Large intestine (tissue), 3 donors: ENCODE measurements at regions not wholly inside any gene's neighbourhood (a gene's known extent, or its start where the extent isn't known, plus 50 kb on each side); places are given as distances from the start of the nearest gene placed in this dataset.

Experiments used
- DNase-seq, 2 donors: peaks; one replicate each; pipeline versions ENCODE4 v3.0.0 to v3.0.0-alpha.2; 2013
- H3K27ac ChIP-seq: one replicate; pipeline ENCODE4 v1.5.1; 2013; ENCODE audit warnings: low read length
- H3K27me3 ChIP-seq: 2 replicates; pipeline ENCODE4 v1.6.1; 2013; ENCODE audit warnings: low read length; ENCODE audit not compliant: control insufficient read depth, insufficient read depth
- H3K36me3 ChIP-seq: 2 replicates; pipeline ENCODE4 v1.6.1; 2013; ENCODE audit warnings: low read length; ENCODE audit not compliant: control insufficient read depth, insufficient read depth
- H3K4me1 ChIP-seq: one replicate; pipeline ENCODE4 v1.6.1; 2013; ENCODE audit warnings: low read length; ENCODE audit not compliant: control insufficient read depth, insufficient read depth
- H3K4me3 ChIP-seq: one replicate; pipeline ENCODE4 v1.5.1; 2013; ENCODE audit warnings: low read length
- H3K9me3 ChIP-seq: one replicate; pipeline ENCODE4 v1.6.1; 2013; ENCODE audit warnings: mild to moderate bottlenecking, low read depth, low read length, moderate library complexity; ENCODE audit not compliant: control insufficient read depth
- whole genome bisulfite sequencing: methylation state at CpG from one replicate; pipeline ENCODE4 v1.1.5; 2013; ENCODE audit warnings: low lambda C conversion rate; ENCODE audit not compliant: insufficient coverage; 5-methylcytosine and 5-hydroxymethylcytosine counted together

DNA sequence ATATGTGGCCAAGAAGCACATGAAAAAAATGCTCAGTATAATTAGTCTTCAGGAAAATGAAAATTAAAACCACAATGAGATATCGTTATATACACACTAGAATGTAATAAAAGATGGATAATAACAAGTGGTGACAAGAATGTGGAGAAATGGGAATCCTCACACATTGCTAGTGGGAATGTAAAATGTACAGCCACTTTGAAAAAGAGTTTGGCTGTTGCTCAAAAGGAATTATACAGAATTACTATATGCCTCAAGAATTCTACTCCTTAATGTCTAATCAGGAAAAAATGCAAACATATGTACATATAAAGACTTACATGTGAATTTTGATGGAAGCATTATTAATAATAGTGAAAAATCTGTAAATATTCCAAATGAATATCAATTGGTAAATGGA, 102.2 kb downstream of the SPCS3 start:
- H3K4me3 ChIP-seq: no peak overlapping the region
- no peak overlapping the region for H3K27ac ChIP-seq
- H3K9me3 ChIP-seq: no peaks in the 10 kb centered on the region
- no peaks in the 10 kb centered on the region for H3K4me1 ChIP-seq
- no peaks in the 10 kb centered on the region for H3K36me3 ChIP-seq
- no peak for DNase-seq
- H3K27me3 ChIP-seq: no peaks in the 10 kb centered on the region
- 73% methylated on average over 1 of the region's 1 CpG for WGBS

DNA sequence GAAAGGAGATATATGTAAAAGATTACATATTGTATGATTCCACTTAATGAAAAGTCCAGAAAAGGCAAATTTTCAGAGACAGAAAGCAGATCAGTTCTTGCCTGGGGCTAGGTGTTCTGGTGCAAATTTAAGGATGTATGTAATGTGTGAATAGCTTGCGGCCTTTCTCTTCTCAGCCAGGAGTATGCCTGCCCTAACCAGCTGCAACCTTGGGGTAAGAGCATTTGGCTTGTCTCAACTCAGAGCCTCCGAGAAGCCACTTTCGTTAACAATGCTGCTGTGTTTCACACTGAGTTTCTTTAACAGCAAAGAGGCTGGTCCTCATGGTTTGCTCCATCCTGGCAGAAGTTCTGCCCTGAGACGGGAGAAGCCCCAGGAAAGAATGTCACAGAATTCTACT, 102.7 kb downstream of the SPCS3 start:
- Histone ChIP-seq H3K27ac (no peak overlapping the region), H3K4me1 (no peaks in the 10 kb centered on the region), H3K27me3 (no peaks in the 10 kb centered on the region), H3K9me3 (no peaks in the 10 kb centered on the region), H3K4me3 (no peak overlapping the region), H3K36me3 (no peaks in the 10 kb centered on the region)
- DNase-seq: no peak
- WGBS: no CpG with 5 or more reads among the region's 4 CpGs

DNA sequence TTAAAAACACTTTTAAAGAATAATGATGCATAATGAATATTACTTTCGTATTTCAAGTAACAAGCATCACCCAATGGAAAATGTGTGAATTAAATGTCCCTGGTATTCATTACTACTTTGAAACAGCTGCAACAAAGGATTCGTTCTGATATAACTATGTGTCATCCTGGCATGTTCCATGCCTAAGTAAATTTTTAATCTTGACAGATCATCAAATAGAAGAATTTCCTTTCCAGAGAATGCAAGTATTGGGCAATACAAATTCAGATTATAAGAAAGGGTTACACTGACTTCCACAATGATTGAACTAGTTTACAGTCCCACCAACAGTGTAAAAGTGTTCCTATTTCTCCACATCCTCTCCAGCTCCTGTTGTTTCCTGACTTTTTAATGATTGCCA, 105.3 kb downstream of the SPCS3 start:
- Histone ChIP-seq H3K27me3 (no peaks in the 10 kb centered on the region), H3K4me1 (no peaks in the 10 kb centered on the region), H3K4me3 (no peak overlapping the region), H3K9me3 (no peaks in the 10 kb centered on the region), H3K27ac (no peak overlapping the region), H3K36me3 (no peaks in the 10 kb centered on the region)
- WGBS: 94% methylated on average over 2 of the region's 2 CpGs
- no peak for DNase-seq

DNA sequence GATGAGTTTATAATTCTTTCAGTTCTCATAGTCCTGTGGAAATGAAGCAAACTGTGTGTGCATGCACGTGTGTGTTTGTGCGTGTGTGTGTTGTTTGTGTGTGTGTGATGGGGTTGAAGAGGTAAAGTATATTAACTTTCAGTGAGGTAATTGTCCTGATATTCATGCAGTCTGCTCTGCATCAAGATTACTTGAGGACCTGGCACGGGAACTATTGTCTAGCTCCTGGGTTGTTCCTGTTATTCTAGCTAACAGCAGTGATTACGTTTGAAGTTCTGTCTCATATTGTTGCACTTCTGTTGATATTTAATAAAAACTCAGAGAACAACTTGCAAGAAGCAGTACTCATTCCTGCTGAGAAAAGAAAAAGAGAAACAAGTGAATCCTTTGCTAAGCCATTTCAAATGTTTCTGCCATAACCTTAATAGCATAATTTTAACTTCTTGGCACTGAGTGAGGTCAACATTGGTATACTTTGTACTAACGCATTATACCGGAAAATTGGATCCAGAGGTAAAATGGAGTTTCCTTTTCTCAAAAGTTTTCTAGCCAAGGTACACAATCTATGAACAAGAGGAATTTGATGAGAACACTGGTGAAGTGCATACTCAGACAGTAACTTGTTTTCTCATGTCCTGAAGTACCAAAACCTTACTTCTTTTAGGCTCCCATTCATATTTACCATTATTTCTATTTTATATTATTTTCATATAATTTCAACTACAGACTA, 113.2 kb downstream of the SPCS3 start:
- no peak for DNase-seq

DNA sequence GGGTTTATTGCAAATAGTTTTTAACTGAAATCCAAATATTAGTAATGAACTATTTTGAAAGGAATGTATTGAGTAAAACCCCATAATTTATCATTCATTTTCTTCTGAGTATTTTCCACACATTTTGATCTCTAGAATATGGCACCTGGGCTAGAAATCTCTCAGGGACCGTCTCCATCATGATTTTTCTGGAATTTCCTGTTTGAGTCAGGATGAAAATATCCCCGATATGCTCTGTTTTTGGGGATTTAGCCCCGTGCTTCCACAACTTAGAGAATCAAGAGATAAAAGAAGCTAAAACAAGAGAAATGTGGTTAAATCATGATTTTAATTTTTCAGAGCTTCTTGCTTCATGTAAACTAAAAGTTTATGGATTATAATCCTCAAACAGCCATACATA, 114.2 kb downstream of the SPCS3 start:
- H3K9me3 ChIP-seq: no peaks in the 10 kb centered on the region
- no peak for DNase-seq
- no peaks in the 10 kb centered on the region for H3K4me1 ChIP-seq
- WGBS: no CpG with 5 or more reads among the region's 3 CpGs
- H3K36me3 ChIP-seq: no peaks in the 10 kb centered on the region
- no peak overlapping the region for H3K4me3 ChIP-seq
- H3K27ac ChIP-seq: no peak overlapping the region
- H3K27me3 ChIP-seq: no peaks in the 10 kb centered on the region

More for the DNA sequence above, 113.2 kb downstream of the SPCS3 start:
- Histone ChIP-seq H3K27ac (no peak overlapping the region), H3K4me3 (no peak overlapping the region), H3K27me3 (no peaks in the 10 kb centered on the region), H3K36me3 (no peaks in the 10 kb centered on the region), H3K9me3 (no peaks in the 10 kb centered on the region), H3K4me1 (no peaks in the 10 kb centered on the region)
- WGBS: 83% methylated on average over 1 of the region's 6 CpGs

DNA sequence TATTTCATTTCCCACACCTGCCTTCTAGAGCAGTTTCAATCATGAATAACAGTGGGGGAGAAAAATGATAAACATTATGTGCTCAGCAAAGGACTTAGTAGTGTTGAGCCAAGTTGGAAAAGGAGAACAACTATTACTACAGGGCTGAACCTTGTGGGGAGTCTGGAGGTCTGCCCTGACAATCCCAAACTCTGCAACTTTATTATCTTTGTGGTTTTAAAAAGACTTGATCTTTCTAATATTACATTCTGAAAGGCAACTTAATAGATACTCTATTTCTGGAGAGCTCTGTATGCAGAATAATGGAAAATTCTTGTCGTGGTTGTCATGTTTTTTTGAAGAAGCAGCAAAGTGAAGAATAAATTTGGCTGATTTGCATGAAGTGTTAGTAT, 116.1 kb downstream of the SPCS3 start:
- DNase-seq: no peak
- WGBS: no CpG with 5 or more reads among the region's 1 CpG
- no peaks in the 10 kb centered on the region for H3K36me3 ChIP-seq
- no peaks in the 10 kb centered on the region for H3K27me3 ChIP-seq
- no peaks in the 10 kb centered on the region for H3K9me3 ChIP-seq
- no peak overlapping the region for H3K27ac ChIP-seq
- H3K4me1 ChIP-seq: no peaks in the 10 kb centered on the region
- H3K4me3 ChIP-seq: no peak overlapping the region

DNA sequence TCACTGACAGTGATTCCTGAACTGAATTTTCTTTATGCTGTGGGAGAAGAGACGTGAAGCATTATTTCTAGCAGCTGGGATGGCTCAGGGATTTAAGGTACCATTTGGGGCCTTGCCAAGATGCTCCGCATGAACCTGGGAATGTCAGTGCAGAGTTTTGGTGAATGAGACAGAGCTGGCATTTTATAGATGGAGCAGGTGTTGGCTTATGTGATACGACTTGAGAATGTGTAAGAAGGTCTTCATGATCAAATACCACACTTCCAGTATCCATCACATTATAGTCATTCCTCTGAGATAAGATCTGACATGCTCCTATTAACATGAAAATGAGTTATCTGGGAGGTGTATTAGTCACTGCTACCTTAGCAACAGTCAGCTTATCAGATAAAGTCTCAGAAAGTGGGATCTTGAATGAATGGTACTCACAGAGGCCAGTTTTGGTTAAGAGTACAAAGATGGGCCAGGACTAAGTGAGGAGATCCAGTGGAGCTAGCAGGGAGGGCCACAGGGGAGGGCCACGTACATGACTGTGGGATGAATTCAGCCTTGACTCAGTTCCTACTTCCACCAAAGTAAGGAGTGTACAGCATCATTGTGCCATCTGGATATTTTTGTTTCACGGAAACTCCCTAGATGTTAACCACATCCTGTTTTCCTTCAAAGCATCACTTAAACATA, 116.7 kb downstream of the SPCS3 start:
- Histone ChIP-seq H3K36me3 (no peaks in the 10 kb centered on the region), H3K4me1 (no peaks in the 10 kb centered on the region), H3K9me3 (no peaks in the 10 kb centered on the region), H3K4me3 (no peak overlapping the region), H3K27ac (no peak overlapping the region), H3K27me3 (no peaks in the 10 kb centered on the region)
- no peak for DNase-seq
- WGBS: no CpG with 5 or more reads among the region's 5 CpGs

DNA sequence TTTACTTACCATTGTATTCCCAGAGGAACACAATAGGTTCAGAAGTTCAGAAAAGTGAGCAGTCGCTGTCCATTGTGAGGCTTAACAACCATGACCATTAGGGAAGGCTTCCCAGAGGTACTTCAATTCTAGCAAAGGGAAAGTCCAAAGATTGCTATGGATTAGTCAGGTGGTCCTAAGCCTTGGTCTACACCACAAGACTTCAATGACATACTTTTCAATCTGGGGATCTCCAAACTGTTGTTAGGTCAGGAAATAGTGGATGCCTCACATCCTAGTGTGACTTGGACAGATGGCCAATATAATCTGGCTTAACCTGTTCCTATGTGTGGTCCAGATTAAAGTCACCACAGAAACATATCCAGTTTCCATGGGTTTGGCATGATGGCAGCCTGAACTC, 118.0 kb downstream of the SPCS3 start:
- no peaks in the 10 kb centered on the region for H3K4me1 ChIP-seq
- H3K9me3 ChIP-seq: no peaks in the 10 kb centered on the region
- no peak overlapping the region for H3K27ac ChIP-seq
- H3K27me3 ChIP-seq: no peaks in the 10 kb centered on the region
- DNase-seq: no peak
- no peaks in the 10 kb centered on the region for H3K36me3 ChIP-seq
- H3K4me3 ChIP-seq: no peak overlapping the region
- no CpG with 5 or more reads among the region's 1 CpG for WGBS

DNA sequence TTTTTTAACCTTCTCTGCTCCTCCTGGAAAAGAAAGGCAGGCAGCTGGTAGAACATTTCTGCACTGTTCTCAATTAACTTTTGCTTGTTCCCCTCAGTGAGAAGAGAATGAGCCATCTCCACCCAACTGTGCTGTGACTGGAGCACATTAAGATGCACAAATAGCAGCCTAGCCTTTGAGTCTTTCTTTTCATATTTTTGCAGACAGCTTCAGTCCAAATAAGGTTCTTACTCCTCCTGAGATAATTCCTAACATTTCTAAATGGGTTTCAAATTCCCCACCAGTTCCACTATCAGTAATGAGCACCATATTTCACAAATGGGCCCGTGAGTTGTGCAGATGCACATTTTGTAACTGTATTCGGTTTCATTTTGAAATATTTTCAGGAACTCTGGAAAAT, 118.6 kb downstream of the SPCS3 start:
- H3K27ac ChIP-seq: no peak overlapping the region
- DNase-seq: no peak
- H3K36me3 ChIP-seq: no peaks in the 10 kb centered on the region
- no peak overlapping the region for H3K4me3 ChIP-seq
- no peaks in the 10 kb centered on the region for H3K27me3 ChIP-seq
- H3K9me3 ChIP-seq: no peaks in the 10 kb centered on the region
- 93% methylated on average over 2 of the region's 2 CpGs for WGBS
- H3K4me1 ChIP-seq: no peaks in the 10 kb centered on the region

DNA sequence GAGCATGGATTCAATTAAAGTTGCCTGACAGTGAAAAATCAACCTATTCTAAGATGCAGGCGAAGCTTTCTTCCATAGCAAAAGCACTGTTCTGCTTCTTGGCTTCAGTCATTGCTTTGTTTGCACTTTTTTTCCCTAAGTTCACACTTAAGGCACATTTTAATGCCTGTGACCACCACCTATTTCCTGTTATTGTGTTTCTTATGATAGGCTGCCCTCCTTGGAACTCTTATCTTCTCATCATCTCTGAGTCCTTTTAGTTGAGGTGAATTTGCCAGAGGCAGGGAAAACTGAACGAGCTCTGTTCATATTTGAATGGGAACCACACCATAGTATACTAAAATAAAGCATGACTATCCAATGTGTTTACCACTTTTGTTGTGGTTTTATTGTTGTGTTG, 119.8 kb downstream of the SPCS3 start:
- DNase-seq: no peak
- Histone ChIP-seq H3K4me3 (no peak overlapping the region), H3K27ac (no peak overlapping the region), H3K4me1 (no peaks in the 10 kb centered on the region), H3K27me3 (no peaks in the 10 kb centered on the region), H3K36me3 (no peaks in the 10 kb centered on the region), H3K9me3 (no peaks in the 10 kb centered on the region)
- 67% methylated on average over 1 of the region's 2 CpGs for WGBS

DNA sequence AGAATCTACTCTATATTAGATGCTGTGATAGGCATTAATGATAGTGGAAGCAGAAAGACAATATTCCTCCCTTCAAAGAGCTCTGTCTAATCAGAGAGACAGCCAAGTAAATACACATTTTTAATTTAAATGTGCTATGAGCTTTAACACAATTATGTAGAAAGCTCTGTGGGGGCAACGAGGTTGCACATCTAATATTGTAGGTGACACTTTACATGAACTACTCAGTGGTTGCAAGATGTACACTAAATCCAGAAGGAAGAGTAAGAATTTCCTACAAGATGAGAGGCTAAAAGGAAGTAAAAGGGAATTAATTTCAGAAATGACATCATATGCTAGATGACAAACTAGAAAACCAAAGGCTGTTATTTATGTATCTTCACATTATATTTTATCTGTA, 120.9 kb downstream of the SPCS3 start:
- Histone ChIP-seq H3K9me3 (no peaks in the 10 kb centered on the region), H3K27ac (no peak overlapping the region), H3K4me1 (no peaks in the 10 kb centered on the region), H3K36me3 (no peaks in the 10 kb centered on the region), H3K4me3 (no peak overlapping the region), H3K27me3 (no peaks in the 10 kb centered on the region)
- DNase-seq: no peak
- no CpG with 5 or more reads among the region's 1 CpG for WGBS
